SK-N-SH (cell line): ENCODE measurements at regions not wholly inside any gene's neighbourhood (a gene's known extent, or its start where the extent isn't known, plus 50 kb on each side); places are given as distances from the start of the nearest gene placed in this dataset.

Experiments
- TF ChIP-seq, protein P1 (sequence below): fragments of 150-350 bp; IDR thresholded peaks from 2 replicates; pipeline ENCODE4 v1.6.1; 2017; ENCODE audit warnings: antibody characterized with exemption, low read length, low read depth, borderline replicate concordance
- TF ChIP-seq, protein P2 (sequence below): fragments of 200-600 bp; sonication (generic); IDR thresholded peaks from 2 replicates; pipeline ENCODE4 v1.6.1; 2017; ENCODE audit warnings: antibody characterized with exemption, mild to moderate bottlenecking, moderate library complexity

DNA sequence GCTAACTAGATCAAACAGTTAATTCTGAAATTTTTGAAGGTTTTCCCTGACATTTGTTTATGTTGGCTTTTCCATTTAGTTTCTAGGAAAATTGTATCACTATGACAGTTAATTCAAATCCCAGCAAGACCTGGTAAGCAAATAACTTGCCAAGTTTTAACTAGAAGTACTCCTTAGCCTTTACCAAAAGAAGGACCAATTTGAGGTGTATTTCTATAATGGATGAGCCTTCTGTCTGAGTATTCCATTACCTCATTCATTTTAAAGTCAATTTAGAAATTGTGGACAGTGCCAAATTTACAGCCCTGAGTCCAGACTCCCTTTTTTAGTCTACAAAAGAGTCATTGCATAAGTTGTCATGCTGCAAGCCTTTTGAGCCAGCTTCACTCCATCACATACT lies 687.6 kb downstream of the CETN3 start:
- TF ChIP-seq, protein P1, sequence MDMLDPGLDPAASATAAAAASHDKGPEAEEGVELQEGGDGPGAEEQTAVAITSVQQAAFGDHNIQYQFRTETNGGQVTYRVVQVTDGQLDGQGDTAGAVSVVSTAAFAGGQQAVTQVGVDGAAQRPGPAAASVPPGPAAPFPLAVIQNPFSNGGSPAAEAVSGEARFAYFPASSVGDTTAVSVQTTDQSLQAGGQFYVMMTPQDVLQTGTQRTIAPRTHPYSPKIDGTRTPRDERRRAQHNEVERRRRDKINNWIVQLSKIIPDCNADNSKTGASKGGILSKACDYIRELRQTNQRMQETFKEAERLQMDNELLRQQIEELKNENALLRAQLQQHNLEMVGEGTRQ = no peak
- TF ChIP-seq, protein P2, sequence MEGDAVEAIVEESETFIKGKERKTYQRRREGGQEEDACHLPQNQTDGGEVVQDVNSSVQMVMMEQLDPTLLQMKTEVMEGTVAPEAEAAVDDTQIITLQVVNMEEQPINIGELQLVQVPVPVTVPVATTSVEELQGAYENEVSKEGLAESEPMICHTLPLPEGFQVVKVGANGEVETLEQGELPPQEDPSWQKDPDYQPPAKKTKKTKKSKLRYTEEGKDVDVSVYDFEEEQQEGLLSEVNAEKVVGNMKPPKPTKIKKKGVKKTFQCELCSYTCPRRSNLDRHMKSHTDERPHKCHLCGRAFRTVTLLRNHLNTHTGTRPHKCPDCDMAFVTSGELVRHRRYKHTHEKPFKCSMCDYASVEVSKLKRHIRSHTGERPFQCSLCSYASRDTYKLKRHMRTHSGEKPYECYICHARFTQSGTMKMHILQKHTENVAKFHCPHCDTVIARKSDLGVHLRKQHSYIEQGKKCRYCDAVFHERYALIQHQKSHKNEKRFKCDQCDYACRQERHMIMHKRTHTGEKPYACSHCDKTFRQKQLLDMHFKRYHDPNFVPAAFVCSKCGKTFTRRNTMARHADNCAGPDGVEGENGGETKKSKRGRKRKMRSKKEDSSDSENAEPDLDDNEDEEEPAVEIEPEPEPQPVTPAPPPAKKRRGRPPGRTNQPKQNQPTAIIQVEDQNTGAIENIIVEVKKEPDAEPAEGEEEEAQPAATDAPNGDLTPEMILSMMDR = no peak
